MM.1S (cell line): ENCODE measurements at regions not wholly inside any gene's neighbourhood (a gene's known extent, or its start where the extent isn't known, plus 50 kb on each side); places are given as distances from the start of the nearest gene placed in this dataset.
"Not testable (repeated sequence)": the region's sequence is repeated elsewhere in the genome, so short reads cannot be mapped to it uniquely, and the experiment has no call there.

Experiments
- EZH2 ChIP-seq: fragments of 300-600 bp; sonication (generic); optimal IDR thresholded peaks from 2 replicates; pipeline ENCODE3; 2017; ENCODE audit warnings: low read depth, mild to moderate bottlenecking, antibody characterized with exemption, low read length, mixed read lengths
- EZH2phosphoT487 ChIP-seq: fragments of 300-600 bp; sonication (generic); IDR thresholded peaks from 2 replicates; pipeline ENCODE4 v1.6.1; 2018; ENCODE audit warnings: antibody characterized with exemption, low read length
- TF ChIP-seq, protein P1 (sequence below): fragments of 300-600 bp; sonication (generic); IDR thresholded peaks from 2 replicates; pipeline ENCODE4 v1.5.1; 2016; ENCODE audit warnings: antibody characterized with exemption, low read length, mixed read lengths

DNA sequence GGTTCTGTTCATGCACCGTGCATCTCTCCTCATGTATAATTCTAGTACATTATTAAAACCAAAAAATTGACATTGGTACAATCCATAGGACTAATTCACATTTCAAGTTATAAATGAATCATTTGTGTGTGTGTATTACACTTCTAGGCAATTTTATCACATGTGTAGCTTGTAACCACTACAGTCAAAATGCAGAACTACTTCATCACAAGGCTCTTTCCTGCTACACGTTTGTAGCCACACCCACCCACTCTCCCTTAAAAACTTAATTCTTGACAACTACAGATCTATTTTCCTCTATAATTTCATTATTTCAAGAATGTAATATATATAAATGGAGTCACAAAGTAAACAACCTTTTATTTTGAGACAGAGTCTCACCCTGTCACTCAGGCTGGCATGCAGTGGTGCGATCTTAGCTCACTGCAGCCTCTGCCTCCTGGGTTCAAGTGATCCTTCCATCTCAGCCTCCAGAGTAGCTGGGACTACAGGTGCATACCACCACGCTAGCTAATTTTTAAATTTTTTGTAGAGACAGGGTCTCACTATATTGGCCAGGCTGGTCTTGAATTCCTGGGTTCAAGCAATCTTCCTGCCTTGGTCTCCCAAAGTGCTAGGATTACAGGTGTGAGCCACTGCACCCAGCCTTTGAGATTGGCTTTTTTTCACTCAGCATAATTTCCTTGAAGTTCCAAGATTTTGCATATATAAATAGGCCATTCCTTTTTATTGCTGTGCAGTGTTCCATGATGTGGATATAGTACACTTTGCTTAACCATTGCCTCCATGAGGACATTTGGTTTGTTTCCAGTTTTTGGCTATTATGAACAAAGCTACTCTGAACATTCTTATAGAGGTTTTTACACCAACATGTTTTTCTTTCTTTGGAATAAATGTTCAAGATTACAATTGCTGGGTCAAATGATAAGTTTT, 88.7 kb downstream of the METTL2B start:
- TF ChIP-seq, protein P1, sequence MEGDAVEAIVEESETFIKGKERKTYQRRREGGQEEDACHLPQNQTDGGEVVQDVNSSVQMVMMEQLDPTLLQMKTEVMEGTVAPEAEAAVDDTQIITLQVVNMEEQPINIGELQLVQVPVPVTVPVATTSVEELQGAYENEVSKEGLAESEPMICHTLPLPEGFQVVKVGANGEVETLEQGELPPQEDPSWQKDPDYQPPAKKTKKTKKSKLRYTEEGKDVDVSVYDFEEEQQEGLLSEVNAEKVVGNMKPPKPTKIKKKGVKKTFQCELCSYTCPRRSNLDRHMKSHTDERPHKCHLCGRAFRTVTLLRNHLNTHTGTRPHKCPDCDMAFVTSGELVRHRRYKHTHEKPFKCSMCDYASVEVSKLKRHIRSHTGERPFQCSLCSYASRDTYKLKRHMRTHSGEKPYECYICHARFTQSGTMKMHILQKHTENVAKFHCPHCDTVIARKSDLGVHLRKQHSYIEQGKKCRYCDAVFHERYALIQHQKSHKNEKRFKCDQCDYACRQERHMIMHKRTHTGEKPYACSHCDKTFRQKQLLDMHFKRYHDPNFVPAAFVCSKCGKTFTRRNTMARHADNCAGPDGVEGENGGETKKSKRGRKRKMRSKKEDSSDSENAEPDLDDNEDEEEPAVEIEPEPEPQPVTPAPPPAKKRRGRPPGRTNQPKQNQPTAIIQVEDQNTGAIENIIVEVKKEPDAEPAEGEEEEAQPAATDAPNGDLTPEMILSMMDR = not testable (repeated sequence)
- TF ChIP-seq EZH2phosphoT487, EZH2: not testable (repeated sequence)
